CD14-positive monocyte (primary cell): ENCODE measurements at regions not wholly inside any gene's neighbourhood (a gene's known extent, or its start where the extent isn't known, plus 50 kb on each side); places are given as distances from the start of the nearest gene placed in this dataset.

Experiments used
- DNase-seq, 3 donors: peaks; one replicate each; pipeline ENCODE4 v3.0.0-alpha.2; 2011 to 2022
- H2AFZ ChIP-seq: 2 replicates; pipeline ENCODE4 v1.6.0; 2012; ENCODE audit warnings: mild to moderate bottlenecking, low read depth, low read length, inconsistent platforms; ENCODE audit not compliant: insufficient read depth, poor library complexity, severe bottlenecking
- H3K27ac ChIP-seq, 2 donors: 1 replicate in 1 of 2; 2 replicates in 1 of 2; pipeline ENCODE4 v1.5.1; 2012 to 2013; ENCODE audit warnings: low read length in 2 of 2, control low read depth in 1 of 2, inconsistent platforms in 1 of 2, low read depth in 1 of 2, mild to moderate bottlenecking in 1 of 2
- H3K27me3 ChIP-seq, 2 donors: one replicate each; pipeline versions ENCODE4 v1.6.0 to v1.6.1; 2011 to 2013; ENCODE audit warnings: low read length in 2 of 2; ENCODE audit not compliant: control insufficient read depth in 2 of 2, insufficient read depth in 2 of 2
- H3K36me3 ChIP-seq, 2 donors: replicated peaks in 1 of 2; 1 replicate in 1 of 2; 2 replicates in 1 of 2; pipeline versions ENCODE4 v1.5.1 to v1.6.1; 2012 to 2013; ENCODE audit warnings: low read length in 2 of 2, control low read depth in 1 of 2, inconsistent platforms in 1 of 2, mild to moderate bottlenecking in 1 of 2; ENCODE audit not compliant: insufficient read depth in 2 of 2, control insufficient read depth in 1 of 2
- H3K4me1 ChIP-seq, 2 donors: 1 replicate in 1 of 2; 2 replicates in 1 of 2; pipeline versions ENCODE4 v1.5.1 to v1.6.1; 2012 to 2013; ENCODE audit warnings: low read length in 2 of 2, control low read depth in 1 of 2, inconsistent platforms in 1 of 2, mild to moderate bottlenecking in 1 of 2, moderate library complexity in 1 of 2; ENCODE audit not compliant: insufficient read depth in 2 of 2, control insufficient read depth in 1 of 2
- H3K4me2 ChIP-seq: replicated peaks from 2 replicates; pipeline ENCODE3; 2012; ENCODE audit warnings: low read length, moderate library complexity, mild to moderate bottlenecking; ENCODE audit not compliant: poor library complexity, severe bottlenecking; ENCODE audit errors: extremely low read depth
- H3K4me3 ChIP-seq, 3 experiments: fragments of 200-600 bp in 1 of 3; sonication (generic) in 1 of 3; replicated peaks in 1 of 3; 1 replicate in 2 of 3; 2 replicates in 1 of 3; pipeline ENCODE4 v1.5.1; 2011 to 2013; ENCODE audit warnings: low read length in 3 of 3, mild to moderate bottlenecking in 3 of 3, control low read depth in 2 of 3, low read depth in 2 of 3, inconsistent platforms in 1 of 3, moderate library complexity in 1 of 3
- H3K79me2 ChIP-seq: 2 replicates; pipeline ENCODE4 v1.6.0; 2012; ENCODE audit warnings: mild to moderate bottlenecking, control low read depth, inconsistent platforms, low read length, moderate library complexity; ENCODE audit not compliant: insufficient read depth
- H3K9ac ChIP-seq: 2 replicates; pipeline ENCODE4 v1.6.0; 2017; ENCODE audit warnings: low read length, mild to moderate bottlenecking; ENCODE audit not compliant: insufficient read depth, poor library complexity, severe bottlenecking
- H3K9me3 ChIP-seq, 2 donors: replicated peaks in 1 of 2; 1 replicate in 1 of 2; 2 replicates in 1 of 2; pipeline versions ENCODE4 v1.5.1 to v1.6.1; 2012 to 2013; ENCODE audit warnings: low read length in 2 of 2, control low read depth in 1 of 2; ENCODE audit not compliant: control insufficient read depth in 1 of 2, insufficient read depth in 1 of 2
- H4K20me1 ChIP-seq: 2 replicates; pipeline ENCODE4 v1.6.0; 2012; ENCODE audit warnings: mild to moderate bottlenecking, low read length, control low read depth, moderate library complexity; ENCODE audit not compliant: insufficient read depth
- H3K27ac Mint-ChIP-seq, 7 donors: one replicate each; pipeline ENCODE4 v1.8.0; 2020; ENCODE audit warnings: mild to moderate bottlenecking in 7 of 7, mixed read lengths in 7 of 7, moderate library complexity in 6 of 7, inconsistent platforms in 2 of 7
- H3K27me3 Mint-ChIP-seq, 3 donors: one replicate each; pipeline ENCODE4 v1.8.0; 2021 to 2022; ENCODE audit warnings: low read depth in 3 of 3, mild to moderate bottlenecking in 3 of 3, mixed read lengths in 3 of 3, moderate library complexity in 3 of 3, inconsistent platforms in 1 of 3
- H3K36me3 Mint-ChIP-seq, 2 donors: one replicate each; pipeline ENCODE4 v1.8.0; 2020; ENCODE audit warnings: mixed read lengths in 2 of 2, inconsistent platforms in 1 of 2, mild to moderate bottlenecking in 1 of 2
- H3K4me1 Mint-ChIP-seq: one replicate; pipeline ENCODE4 v1.8.0; 2020; ENCODE audit warnings: mild to moderate bottlenecking, mixed read lengths
- H3K4me3 Mint-ChIP-seq, 2 donors: one replicate each; pipeline ENCODE4 v1.8.0; 2020; ENCODE audit warnings: mild to moderate bottlenecking in 2 of 2, mixed read lengths in 2 of 2, moderate library complexity in 1 of 2
- H3K9me3 Mint-ChIP-seq, 7 donors: one replicate each; pipeline ENCODE4 v1.8.0; 2020 to 2022; ENCODE audit warnings: mixed read lengths in 7 of 7, mild to moderate bottlenecking in 6 of 7, moderate library complexity in 6 of 7, inconsistent platforms in 2 of 7
- CTCF ChIP-seq: fragments of 200-600 bp; IDR thresholded peaks from one replicate; pipeline ENCODE4 v1.8.0; 2022; ENCODE audit warnings: antibody characterized with exemption, mild to moderate bottlenecking
- WGBS: methylation state at CpG from one replicate; pipeline ENCODE4 v1.1.5; 2013; ENCODE audit warnings: missing lambda C conversion rate; ENCODE audit not compliant: insufficient coverage; 5-methylcytosine and 5-hydroxymethylcytosine counted together
- intact Hi-C, 2 donors: fragments of 100-400 bp; cut with micrococcal nuclease; formaldehyde crosslinking; loops; one replicate each; pipeline versions ENCODE4 v1.15.0 to v1.15.1; 2023

- Mint-ChIP-seq H3K36me3 (no peaks in the 10 kb centered on the region), H3K4me1 (no peaks in the 10 kb centered on the region), H3K4me3 (no peak overlapping the region), H3K27me3 (no peaks in the 10 kb centered on the region), H3K9me3 (peaks cover 0 to 11% (median 2%) of the 10 kb centered on the region in 7 donors), H3K27ac (no peak overlapping the region)
- Histone ChIP-seq H2AFZ (no peak overlapping the region), H4K20me1 (no peaks in the 10 kb centered on the region), H3K9ac (no peak overlapping the region), H3K36me3 (no peaks in the 10 kb centered on the region), H3K27me3 (no peaks in the 10 kb centered on the region), H3K4me3 (no peak overlapping the region), H3K79me2 (no peaks in the 10 kb centered on the region), H3K4me1 (no peaks in the 10 kb centered on the region), H3K4me2 (no peak overlapping the region), H3K9me3 (no peaks in the 10 kb centered on the region), H3K27ac (no peak overlapping the region)
- TF ChIP-seq CTCF, result no peak
- intact Hi-C loops, result no loop called here
- 75% methylated on average over 1 of the region's 1 CpG for WGBS
- no peak for DNase-seq
Measured at GRCh38 chr21:19458295-19458694, 1054.7 kb upstream of the TMPRSS15 start.

DNA sequence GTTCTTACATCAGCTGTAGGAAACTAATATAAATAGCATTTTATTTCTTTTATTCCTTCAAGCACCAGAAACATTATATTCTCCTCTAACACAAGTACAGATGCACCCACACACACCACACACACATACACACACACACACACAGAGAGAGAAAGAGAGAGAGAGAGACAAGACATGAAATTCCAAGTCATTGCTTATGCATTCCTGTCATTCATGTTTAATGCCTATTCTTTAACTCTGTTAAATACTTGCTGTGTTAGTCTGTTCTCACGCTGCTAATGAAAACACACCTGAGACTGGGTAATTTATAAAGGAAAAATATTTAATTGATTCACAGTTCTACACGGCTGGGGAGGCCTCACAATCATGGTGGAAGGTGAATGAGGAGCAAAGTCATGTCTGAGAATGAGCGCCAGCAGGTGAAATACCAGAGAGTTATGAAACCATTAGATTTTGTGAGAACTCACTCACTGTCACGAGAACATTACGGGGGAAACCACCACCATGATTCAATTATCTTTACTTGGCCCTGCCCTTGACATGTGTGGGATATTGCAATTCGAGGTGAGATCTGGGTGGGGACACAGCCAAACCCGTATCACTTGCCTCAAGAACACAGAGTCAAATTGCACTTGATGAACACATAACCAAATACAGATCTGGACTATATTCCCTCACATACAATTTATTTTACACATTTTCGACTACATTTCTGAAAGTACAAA is 1058.1 kb upstream of the TMPRSS15 start:
- Histone ChIP-seq H3K36me3 (no peaks in the 10 kb centered on the region), H3K4me2 (no peak overlapping the region), H2AFZ (no peak overlapping the region), H3K4me1 (no peaks in the 10 kb centered on the region), H4K20me1 (no peaks in the 10 kb centered on the region), H3K4me3 (no peak overlapping the region), H3K27ac (no peak overlapping the region), H3K27me3 (no peaks in the 10 kb centered on the region), H3K9me3 (no peaks in the 10 kb centered on the region), H3K79me2 (no peaks in the 10 kb centered on the region), H3K9ac (no peak overlapping the region)
- TF ChIP-seq CTCF, result no peak
- H3K4me3 Mint-ChIP-seq, result no peak overlapping the region
- no peak for DNase-seq
- H3K9me3 Mint-ChIP-seq, result peaks cover 0 to 11% (median 5%) of the 10 kb centered on the region in 7 donors
- no peaks in the 10 kb centered on the region for H3K36me3 Mint-ChIP-seq
- no peak overlapping the region for H3K27ac Mint-ChIP-seq
- H3K27me3 Mint-ChIP-seq, result no peaks in the 10 kb centered on the region
- intact Hi-C loops, result no loop called here
- no peaks in the 10 kb centered on the region for H3K4me1 Mint-ChIP-seq
- 87% methylated on average over 6 of the region's 8 CpGs for WGBS
